GM21786 (cell line): ENCODE measurements at regions not wholly inside any gene's neighbourhood (a gene's known extent, or its start where the extent isn't known, plus 50 kb on each side); places are given as distances from the start of the nearest gene placed in this dataset.
"Not testable (repeated sequence)": the region's sequence is repeated elsewhere in the genome, so short reads cannot be mapped to it uniquely, and the experiment has no call there.

Experiments
- ATAC-seq: cut with Tn5 transposase; IDR thresholded peaks from one replicate; pipeline ENCODE4 v1.9.1; 2021; ENCODE audit not compliant: unreplicated experiment

- no peak for ATAC-seq
Measured at GRCh38 chr16:75836347-75837010, 110.2 kb upstream of the CPHXL start.

- no peak for ATAC-seq
Measured at GRCh38 chr16:75837264-75837663, 111.0 kb upstream of the CPHXL start.

DNA sequence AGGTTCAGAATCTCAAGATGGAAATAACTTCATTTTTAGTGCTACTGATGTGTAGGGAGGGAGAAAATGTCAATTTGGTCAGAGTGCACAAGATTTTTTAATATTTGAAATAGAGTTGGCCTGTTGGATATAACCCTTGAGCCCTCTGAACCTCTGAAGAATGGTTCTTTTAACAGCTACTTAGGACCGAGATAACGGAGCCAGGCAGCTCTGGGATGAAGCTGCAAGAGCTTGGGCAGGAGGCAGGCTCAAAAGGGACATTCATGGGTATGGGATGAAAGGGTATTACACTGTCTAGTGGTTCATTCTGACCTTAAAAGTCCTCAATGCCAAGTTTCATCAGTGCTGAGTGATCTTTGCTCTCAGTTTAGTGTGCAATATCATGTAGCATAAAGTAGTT lies 111.4 kb upstream of the CPHXL start:
- no peak for ATAC-seq

DNA sequence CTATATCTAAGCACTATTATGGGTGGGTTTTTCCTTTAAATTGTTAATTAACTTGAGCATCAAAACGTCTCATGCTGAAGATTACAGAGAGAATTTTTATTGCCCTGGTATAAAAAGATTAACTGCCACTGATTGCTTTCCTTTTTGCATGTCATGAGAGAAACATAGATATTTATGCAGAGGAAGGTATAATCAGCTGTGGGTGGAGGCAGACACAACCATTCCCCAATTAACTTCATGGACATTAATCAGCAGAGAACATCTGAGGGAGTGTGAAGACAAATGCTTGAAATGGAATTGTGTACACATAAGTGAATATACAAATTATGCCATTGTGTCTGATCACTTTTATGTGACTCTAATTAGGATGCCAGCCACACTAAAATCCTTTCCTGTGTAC lies 115.2 kb upstream of the CPHXL start:
- ATAC-seq = no peak

DNA sequence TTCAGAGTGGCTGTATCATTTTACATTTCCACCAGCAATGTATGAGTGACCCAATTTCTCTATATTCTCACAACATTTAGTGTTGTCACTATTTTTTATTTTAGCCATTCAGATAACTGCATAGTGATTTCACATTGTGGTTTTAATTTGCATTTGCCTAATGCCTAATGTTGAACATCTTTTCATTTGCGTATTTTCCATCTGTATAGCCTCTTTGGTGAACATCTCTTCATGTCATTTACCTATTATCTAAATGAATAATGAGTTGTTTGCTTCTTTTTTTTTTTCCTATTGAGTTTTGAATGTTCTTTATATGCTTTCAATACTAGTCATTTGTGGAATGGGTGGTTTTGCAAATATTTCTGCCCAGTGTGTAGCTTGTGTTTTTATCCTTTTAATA lies 120.9 kb upstream of the CPHXL start:
- ATAC-seq = no peak

DNA sequence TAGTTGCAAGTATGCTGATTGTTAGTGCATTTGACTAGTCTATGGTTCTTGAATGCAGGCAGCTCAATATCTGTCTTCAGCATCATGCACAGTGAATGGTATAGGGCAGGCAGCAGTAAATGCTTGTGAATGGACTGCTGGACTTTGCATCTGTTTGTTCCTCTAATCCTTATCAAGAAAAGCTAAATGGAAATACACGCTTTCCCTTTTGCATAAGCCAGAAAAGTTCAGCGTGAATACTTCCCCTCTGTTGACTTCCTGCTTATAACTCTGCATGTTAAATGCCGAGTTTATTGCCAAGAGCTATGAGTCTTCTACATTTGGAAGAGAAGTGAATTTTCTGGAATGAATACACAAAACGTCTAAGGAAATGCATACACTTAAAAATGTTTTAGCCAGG lies 127.9 kb upstream of the CPHXL start:
- no peak for ATAC-seq

GRCh38 chr16:75860326-75861053 lies 134.2 kb upstream of the CPHXL start:
- no peak for ATAC-seq

DNA sequence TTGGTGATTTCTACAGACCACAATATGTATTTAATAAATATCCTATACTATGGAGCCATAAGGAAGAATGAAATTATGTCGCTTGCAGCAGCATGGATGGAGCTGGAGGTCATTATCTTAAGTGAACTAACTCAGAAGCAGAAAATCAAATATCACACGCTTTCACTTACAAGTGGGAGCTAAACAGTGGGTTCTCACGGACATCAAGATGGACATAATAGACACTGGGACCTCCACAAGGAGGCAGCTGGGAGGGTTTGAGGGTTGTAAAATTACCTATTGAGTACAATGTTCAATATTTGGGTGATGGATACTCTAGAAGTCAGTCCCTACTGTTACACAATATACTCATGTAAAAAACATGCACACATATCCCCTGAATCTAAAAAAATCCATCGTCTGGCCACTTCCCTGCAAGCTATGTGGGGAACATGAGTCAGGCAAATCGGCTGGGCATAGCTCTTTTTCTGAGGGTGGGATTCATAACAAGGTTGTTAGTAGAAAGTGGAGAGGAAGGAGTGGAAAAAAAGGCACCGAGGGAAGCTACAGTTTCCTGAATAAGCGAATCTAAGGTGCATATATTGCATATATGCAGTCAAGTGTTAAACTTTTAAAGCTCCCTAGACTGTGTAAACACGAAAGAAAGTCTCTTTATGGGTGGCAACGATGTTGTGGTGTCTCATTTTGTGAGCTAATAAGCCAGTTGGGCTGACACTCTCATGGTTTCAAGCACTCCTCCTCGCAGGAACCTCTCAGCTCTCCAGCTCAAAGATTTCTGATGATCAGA lies 135.2 kb upstream of the CPHXL start:
- ATAC-seq = no peak

DNA sequence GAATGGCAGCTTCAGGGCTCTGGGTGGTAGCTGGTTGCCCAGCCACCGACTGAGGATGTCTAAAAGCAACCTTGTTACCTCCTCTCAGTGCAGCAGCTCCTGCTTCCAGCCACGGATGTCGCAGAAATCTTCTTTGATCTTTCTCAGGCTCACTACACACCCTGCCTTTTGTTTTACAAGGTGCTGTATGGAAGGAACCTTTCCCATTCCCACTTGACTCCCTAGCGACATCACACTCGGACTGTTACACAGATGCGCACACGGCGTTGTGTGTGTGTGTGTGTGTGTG lies 135.8 kb upstream of the CPHXL start:
- ATAC-seq = no peak

DNA sequence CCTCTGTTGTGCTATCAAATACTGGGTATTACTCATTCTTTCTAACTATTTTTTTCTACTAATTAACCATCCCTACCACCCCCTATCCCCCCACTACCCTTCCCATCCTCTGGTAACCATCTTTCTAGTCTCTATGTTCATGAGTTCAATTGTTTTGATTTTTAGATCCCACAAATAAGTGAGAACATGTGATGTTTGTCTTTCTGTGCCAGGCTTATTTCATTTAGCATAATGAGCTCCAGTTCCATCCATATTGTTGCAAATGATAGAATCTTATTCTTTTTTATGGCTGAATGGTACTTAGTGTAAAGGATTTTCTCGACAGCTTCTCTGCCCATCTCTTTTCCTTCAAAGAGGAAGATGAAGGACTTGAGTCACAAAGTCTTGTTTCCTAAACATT lies 138.0 kb upstream of the CPHXL start:
- ATAC-seq = no peak

DNA sequence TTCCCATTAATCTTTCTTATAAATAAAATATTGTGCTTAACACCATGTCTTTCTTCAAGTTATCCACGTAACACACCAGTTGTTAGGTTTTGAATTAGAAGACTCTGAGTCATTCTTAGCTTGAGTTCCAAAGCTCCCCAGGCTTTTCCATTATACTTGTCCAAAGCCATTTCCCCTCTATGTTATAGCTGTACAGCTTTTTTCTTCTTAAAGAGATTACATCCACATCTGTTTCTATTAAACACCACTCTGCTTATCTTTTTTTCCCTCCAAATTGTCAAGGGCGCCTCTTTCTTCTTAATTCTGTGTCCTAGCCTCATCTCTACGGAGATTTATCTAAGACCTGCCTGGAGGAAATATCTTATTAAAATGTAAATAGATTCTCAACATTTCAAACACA lies 139.4 kb upstream of the CPHXL start:
- no peak for ATAC-seq

DNA sequence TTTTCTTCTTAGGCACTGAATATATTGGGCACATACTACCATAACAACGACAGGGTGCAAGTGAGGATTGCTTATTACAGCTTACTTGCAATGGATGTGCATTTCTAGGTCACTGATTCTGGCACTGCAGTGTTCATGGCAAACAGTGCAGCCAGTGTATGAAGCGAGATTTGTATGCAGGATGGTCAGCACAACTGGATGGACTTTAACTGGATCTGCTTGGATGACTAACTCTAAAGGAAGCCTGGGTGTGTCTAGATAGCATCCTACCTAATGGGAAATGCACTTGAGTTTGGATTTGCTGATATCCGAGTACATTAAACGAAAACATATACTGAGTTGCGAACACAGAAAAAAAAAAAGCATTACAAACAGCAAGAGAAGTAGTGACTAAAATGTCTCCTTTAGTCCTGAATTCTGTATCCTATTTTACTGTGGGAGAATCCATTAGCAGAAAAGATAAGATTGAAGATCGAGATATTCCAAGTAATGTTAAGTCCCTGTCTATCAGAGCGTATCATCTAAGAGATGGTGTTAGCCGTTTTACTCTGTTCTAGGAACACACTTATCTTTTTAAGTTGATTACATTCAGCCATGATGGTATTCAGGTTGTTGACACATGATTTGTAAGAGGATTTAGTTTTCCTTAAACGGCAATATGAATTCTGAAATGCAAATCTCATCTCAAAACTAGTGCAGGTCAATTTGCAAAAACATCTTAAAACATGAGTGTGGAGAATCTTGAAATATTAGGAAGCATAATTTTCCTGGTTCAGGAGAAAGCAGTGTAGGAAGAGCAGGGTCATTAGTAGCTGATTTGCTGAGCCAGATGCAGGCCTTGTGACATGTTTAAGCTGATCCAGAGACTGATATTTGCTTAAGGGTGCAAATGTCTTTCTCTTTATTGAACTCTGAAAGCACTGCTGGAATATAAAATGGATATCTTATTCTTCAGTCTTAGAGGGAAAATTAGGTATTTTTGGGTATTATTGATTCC lies 142.6 kb upstream of the CPHXL start:
- ATAC-seq = no peak

DNA sequence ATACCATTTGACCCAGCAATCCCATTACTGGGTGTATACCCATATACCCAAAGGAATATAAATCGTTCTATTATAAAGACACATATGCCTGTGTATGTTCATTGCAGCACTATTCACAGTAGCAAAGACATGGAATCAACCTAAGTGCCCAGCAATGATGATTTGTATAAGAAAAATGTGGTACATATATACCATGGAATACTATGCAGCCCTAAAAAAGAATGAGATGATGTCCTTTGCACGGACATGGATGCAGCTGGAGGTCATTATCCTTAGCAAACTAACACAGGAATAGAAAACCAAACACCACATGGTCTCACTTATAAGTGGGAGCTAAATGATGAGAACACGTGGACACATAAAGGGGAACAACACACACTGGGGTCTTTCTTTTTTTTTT lies 155.0 kb upstream of the CPHXL start:
- ATAC-seq = not testable (repeated sequence)

DNA sequence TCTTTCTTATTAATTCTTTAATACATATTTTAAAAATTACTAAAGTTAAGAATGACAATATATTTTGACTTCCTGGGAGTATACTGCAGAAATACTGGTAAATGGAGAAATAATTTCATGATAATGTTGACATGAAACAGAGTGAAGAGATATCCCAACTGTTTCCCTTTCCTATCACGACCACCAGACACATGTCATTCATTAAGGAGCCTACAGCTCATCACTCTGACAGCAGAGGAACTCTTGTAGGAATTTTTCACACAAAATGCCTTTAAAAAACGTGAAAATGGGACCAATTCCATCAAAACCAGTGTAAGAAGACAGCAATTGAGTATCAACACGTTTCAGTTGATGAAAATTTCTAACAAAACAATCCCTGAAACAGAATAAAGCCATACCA lies 172.9 kb upstream of the CPHXL start:
- ATAC-seq = no peak

DNA sequence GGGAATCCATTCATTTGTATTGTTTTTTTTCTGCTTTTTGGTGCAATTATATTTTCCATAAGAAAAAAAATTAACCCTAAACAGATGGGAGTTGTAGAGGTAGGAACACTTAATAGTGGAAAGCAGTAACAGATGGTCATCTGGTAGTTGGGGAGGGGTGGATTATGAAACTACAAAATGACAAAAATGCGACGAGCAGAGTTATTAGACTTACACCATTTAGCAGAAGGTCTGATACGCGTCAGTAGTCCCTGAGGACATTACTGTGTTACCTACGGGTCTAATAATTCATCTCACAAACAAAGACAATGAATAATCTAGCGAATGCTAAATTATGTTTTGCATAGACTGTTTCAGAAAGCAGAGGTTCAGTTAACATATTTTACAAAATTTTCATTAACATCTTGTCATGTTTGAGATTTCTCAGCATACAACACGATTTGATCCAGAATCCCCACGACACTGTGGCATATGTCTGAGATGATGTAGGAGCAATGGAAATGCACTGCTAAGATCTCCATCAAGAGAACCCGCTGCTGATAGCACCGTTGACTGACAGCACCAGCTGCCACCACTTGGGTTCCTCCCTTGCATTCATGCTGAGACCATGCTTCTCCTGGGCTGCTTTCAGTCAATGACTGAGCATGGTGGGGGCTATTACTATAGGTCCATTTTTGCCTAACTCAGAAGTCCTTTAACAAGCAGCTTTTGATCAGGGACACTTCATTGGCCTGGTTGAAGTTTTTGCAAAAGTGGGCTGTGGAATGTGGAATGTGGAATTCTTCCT lies 182.2 kb upstream of the CPHXL start:
- no peak for ATAC-seq

DNA sequence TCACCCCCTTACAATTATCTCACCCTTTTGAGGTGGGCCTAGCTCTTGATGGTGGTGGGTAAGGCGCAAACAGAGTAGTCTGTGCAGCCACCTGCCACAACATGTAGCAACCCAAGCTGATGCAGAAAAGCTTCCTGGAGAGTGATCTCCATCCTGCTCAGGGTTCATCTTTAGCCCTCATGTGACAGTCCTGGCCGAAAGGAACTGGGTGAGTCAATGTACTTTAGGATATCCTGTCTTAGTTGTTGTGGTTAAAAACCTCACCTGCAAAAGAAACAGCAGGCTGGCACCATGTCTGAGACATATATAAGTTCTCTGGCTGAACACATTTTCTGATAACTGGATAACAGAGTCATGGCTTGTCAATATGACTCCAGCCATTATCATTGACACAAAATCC lies 183.5 kb upstream of the CPHXL start:
- ATAC-seq = no peak

DNA sequence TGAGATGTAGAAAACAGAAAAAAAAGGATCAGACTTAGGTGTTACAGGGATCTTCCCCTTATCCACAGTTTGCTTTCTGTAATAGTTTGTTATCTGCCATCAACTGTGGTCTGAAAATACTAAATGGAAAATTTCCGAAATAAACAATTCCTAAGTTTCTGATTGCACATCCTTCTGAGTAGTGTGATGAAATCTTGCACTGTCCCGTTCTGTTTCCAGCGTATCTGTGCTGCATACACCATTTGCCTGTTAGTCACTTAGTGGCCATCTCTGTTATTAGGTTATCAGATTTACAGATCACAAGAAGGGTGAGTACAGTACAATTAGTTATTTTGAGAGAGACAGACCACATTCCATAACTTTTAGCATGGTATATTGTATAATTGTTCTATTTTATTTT lies 185.6 kb upstream of the CPHXL start:
- no peak for ATAC-seq

DNA sequence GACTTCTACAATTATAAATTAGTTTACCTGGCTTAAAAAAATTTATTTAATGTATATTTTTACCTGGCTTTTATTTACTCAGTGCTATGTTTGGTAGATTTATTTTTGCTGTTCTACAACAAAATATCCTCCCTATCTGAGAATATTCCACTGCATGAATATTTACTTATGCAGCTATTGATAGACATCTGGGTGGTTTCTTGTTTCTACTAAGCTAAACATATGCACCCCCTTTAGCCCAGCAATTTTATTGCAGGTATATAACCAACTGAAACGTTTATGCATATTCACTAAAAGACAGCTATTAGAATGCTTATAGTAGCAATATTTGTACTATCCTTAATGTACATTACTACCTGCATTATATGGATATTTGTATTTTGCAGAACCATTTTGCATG lies 187.7 kb upstream of the CPHXL start:
- ATAC-seq = no peak

- ATAC-seq = no peak
Measured at GRCh38 chr16:75916451-75916850, 190.2 kb upstream of the CPHXL start.

- no peak for ATAC-seq
Measured at GRCh38 chr16:75918109-75918508, 191.8 kb upstream of the CPHXL start.
